Mesenchymal stem cell (in vitro differentiated cells and primary cell): ENCODE measurements at regions not wholly inside any gene's neighbourhood (a gene's known extent, or its start where the extent isn't known, plus 50 kb on each side); places are given as distances from the start of the nearest gene placed in this dataset.
"Not testable (repeated sequence)": the region's sequence is repeated elsewhere in the genome, so short reads cannot be mapped to it uniquely, and the experiment has no call there.

Experiments
- DNase-seq: peaks from one replicate; pipeline ENCODE4 v3.0.0-alpha.2; 2013
- H2AFZ ChIP-seq: one replicate; pipeline ENCODE4 v1.6.1; 2013; ENCODE audit warnings: low read depth, mild to moderate bottlenecking, control low read depth, inconsistent platforms, low read length, moderate library complexity
- H2AK5ac ChIP-seq: 2 replicates; pipeline ENCODE4 v1.6.1; 2013; ENCODE audit warnings: low read length, moderate library complexity, mild to moderate bottlenecking, inconsistent platforms; ENCODE audit not compliant: severe bottlenecking
- H2BK120ac ChIP-seq: one replicate; pipeline ENCODE4 v1.6.1; 2013; ENCODE audit warnings: low read depth, mild to moderate bottlenecking, inconsistent platforms, low read length, moderate library complexity
- H2BK12ac ChIP-seq, 2 experiments: one replicate each; pipeline ENCODE4 v1.6.1; 2013; ENCODE audit warnings: inconsistent platforms in 2 of 2, low read length in 2 of 2, mild to moderate bottlenecking in 2 of 2, moderate library complexity in 2 of 2, control low read depth in 1 of 2
- H2BK15ac ChIP-seq: one replicate; pipeline ENCODE4 v1.6.1; 2013; ENCODE audit warnings: mild to moderate bottlenecking, low read depth, inconsistent platforms; ENCODE audit not compliant: poor library complexity, severe bottlenecking
- H2BK5ac ChIP-seq: 2 replicates; pipeline ENCODE4 v1.6.1; 2013; ENCODE audit warnings: low read depth, mild to moderate bottlenecking, low read length, control low read depth, inconsistent platforms; ENCODE audit not compliant: poor library complexity, severe bottlenecking
- H3K14ac ChIP-seq, 2 experiments: one replicate each; pipeline ENCODE4 v1.6.1; 2013; ENCODE audit warnings: inconsistent platforms in 2 of 2, low read length in 2 of 2, control low read depth in 1 of 2, mild to moderate bottlenecking in 1 of 2, moderate library complexity in 1 of 2
- H3K18ac ChIP-seq, 2 experiments: one replicate each; pipeline ENCODE4 v1.6.1; 2013; ENCODE audit warnings: inconsistent platforms in 2 of 2, low read length in 2 of 2, control low read depth in 1 of 2, low read depth in 1 of 2, mild to moderate bottlenecking in 1 of 2
- H3K23ac ChIP-seq, 2 experiments: one replicate each; pipeline ENCODE4 v1.6.1; 2013; ENCODE audit warnings: inconsistent platforms in 2 of 2, low read length in 2 of 2, mild to moderate bottlenecking in 2 of 2, moderate library complexity in 2 of 2, control low read depth in 1 of 2
- H3K27ac ChIP-seq: 2 replicates; pipeline ENCODE4 v1.5.1; 2013; ENCODE audit warnings: mild to moderate bottlenecking, moderate library complexity, low read length, control low read depth, inconsistent platforms; ENCODE audit not compliant: poor library complexity, severe bottlenecking
- H3K27me3 ChIP-seq, 2 experiments: 2 replicates each; pipeline versions ENCODE4 v1.6.1 to v1.7.0; 2013; ENCODE audit warnings: low read length in 2 of 2, mild to moderate bottlenecking in 2 of 2, moderate library complexity in 2 of 2, control low read depth in 1 of 2, inconsistent platforms in 1 of 2; ENCODE audit not compliant: control insufficient read depth in 1 of 2, insufficient read depth in 1 of 2
- H3K36me3 ChIP-seq, 2 experiments: 2 replicates each; pipeline versions ENCODE4 v1.6.1 to v1.7.0; 2013; ENCODE audit warnings: low read length in 2 of 2, control low read depth in 1 of 2, inconsistent platforms in 1 of 2, low read depth in 1 of 2, mild to moderate bottlenecking in 1 of 2; ENCODE audit not compliant: insufficient read depth in 2 of 2, control insufficient read depth in 1 of 2
- H3K4ac ChIP-seq, 2 experiments: one replicate each; pipeline ENCODE4 v1.6.1; 2013; ENCODE audit warnings: inconsistent platforms in 2 of 2, low read length in 2 of 2, mild to moderate bottlenecking in 2 of 2, moderate library complexity in 2 of 2, control low read depth in 1 of 2, low read depth in 1 of 2
- H3K4me1 ChIP-seq: 2 replicates; pipeline ENCODE4 v1.6.1; 2013; ENCODE audit warnings: low read depth, low read length, control low read depth; ENCODE audit not compliant: control insufficient read depth, insufficient read depth
- H3K4me2 ChIP-seq: 2 replicates; pipeline ENCODE4 v1.6.1; 2013; ENCODE audit warnings: low read length, mild to moderate bottlenecking, inconsistent platforms; ENCODE audit not compliant: poor library complexity, severe bottlenecking
- H3K4me3 ChIP-seq, 2 experiments: 2 replicates each; pipeline versions ENCODE4 v1.5.1 to v1.7.0; 2013; ENCODE audit warnings: low read length in 2 of 2, mild to moderate bottlenecking in 2 of 2, control low read depth in 1 of 2, low read depth in 1 of 2; ENCODE audit not compliant: insufficient read depth in 1 of 2
- H3K79me1 ChIP-seq: replicated peaks from 2 replicates; pipeline ENCODE4 v1.6.1; 2013; ENCODE audit warnings: mild to moderate bottlenecking, control low read depth, low read length, inconsistent platforms; ENCODE audit not compliant: poor library complexity, severe bottlenecking
- H3K9ac ChIP-seq: 2 replicates; pipeline ENCODE4 v1.7.0; 2013; ENCODE audit warnings: mild to moderate bottlenecking, low read length, moderate library complexity
- H3K9me3 ChIP-seq: 2 replicates; pipeline ENCODE4 v1.7.0; 2013; ENCODE audit warnings: mild to moderate bottlenecking, low read length; ENCODE audit not compliant: control insufficient read depth
- H4K8ac ChIP-seq: one replicate; pipeline ENCODE4 v1.6.1; 2013; ENCODE audit warnings: inconsistent platforms, mild to moderate bottlenecking, low read length, moderate library complexity
- H4K91ac ChIP-seq: one replicate; pipeline ENCODE4 v1.6.1; 2013; ENCODE audit warnings: mild to moderate bottlenecking, low read length, inconsistent platforms
- WGBS: methylation state at CpG from one replicate; pipeline ENCODE4 v1.1.7; 2013; ENCODE audit warnings: mixed read lengths; 5-methylcytosine and 5-hydroxymethylcytosine counted together

- not testable (repeated sequence) for H4K8ac ChIP-seq, H4K91ac ChIP-seq, H3K14ac ChIP-seq, H2BK12ac ChIP-seq, H3K27me3 ChIP-seq, H3K9ac ChIP-seq, H3K79me1 ChIP-seq, H3K4me2 ChIP-seq, H3K23ac ChIP-seq, H2BK5ac ChIP-seq, H2BK15ac ChIP-seq, H3K27ac ChIP-seq, H2AFZ ChIP-seq, H3K36me3 ChIP-seq, H2AK5ac ChIP-seq, H3K4me3 ChIP-seq, H3K4me1 ChIP-seq, H2BK120ac ChIP-seq, H3K4ac ChIP-seq, DNase-seq, H3K18ac ChIP-seq
- H3K9me3 ChIP-seq, result peaks cover 16% of the 10 kb centered on the region
- WGBS, result 79% methylated on average over 6 of the region's 6 CpGs
These were observed 236.2 kb downstream of the LMBRD1 start for GRCh38 chr6:69560597-69560996.

GRCh38 chr6:69555088-69555638, 241.6 kb downstream of the LMBRD1 start:
- no peaks in the 10 kb centered on the region for H3K27me3 ChIP-seq
- no peak overlapping the region for H2AFZ ChIP-seq
- peaks cover 8% of the 10 kb centered on the region for H3K9me3 ChIP-seq
- H2AK5ac ChIP-seq, result no peak overlapping the region
- no peak overlapping the region for H3K4ac ChIP-seq
- H3K4me1 ChIP-seq, result no peaks in the 10 kb centered on the region
- no peak overlapping the region for H3K9ac ChIP-seq
- H3K14ac ChIP-seq, result no peak overlapping the region
- no peak overlapping the region for H3K23ac ChIP-seq
- H3K79me1 ChIP-seq, result no peaks in the 10 kb centered on the region
- no peak overlapping the region for H3K4me2 ChIP-seq
- no peaks in the 10 kb centered on the region for H3K36me3 ChIP-seq
- no peak overlapping the region for H2BK5ac ChIP-seq
- H2BK120ac ChIP-seq, result peak overlapping the region; percentile 6
- no peak overlapping the region for H4K8ac ChIP-seq
- no peak overlapping the region for H2BK15ac ChIP-seq
- no peak overlapping the region for H2BK12ac ChIP-seq
- H3K27ac ChIP-seq, result no peak overlapping the region
- DNase-seq, result peak; percentile 8
- H4K91ac ChIP-seq, result no peak overlapping the region
- H3K18ac ChIP-seq, result no peak overlapping the region
- H3K4me3 ChIP-seq, result no peak overlapping the region
- no CpG with 5 or more reads among the region's 2 CpGs for WGBS

DNA sequence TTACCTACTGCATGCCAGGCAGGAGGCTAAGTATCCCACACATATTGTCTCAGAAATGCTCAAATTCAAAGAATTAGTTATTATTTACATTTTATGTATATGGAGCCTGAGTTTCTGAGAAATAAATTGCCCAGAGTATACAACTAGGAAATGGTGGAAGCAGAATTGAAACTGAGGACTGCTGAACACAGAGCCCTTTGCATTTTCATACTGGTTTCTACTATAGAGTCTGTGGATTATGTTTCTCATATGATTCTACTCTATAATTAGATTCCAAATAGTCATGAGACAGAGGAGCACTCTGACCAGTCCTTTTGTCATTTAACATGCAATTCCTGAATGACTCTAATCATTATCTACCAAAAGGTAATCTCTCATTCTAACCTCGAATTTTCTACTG, 254.3 kb downstream of the LMBRD1 start:
- Histone ChIP-seq H3K18ac (no peak overlapping the region), H3K27me3 (peaks cover 0 to 3% of the 10 kb centered on the region in 2 experiments), H3K27ac (no peak overlapping the region), H3K4me2 (no peak overlapping the region), H4K8ac (no peak overlapping the region), H2BK12ac (no peak overlapping the region), H2BK120ac (no peak overlapping the region), H3K23ac (no peak overlapping the region), H2AK5ac (no peak overlapping the region), H2AFZ (no peak overlapping the region), H3K79me1 (no peaks in the 10 kb centered on the region), H3K36me3 (no peaks in the 10 kb centered on the region), H3K4ac (no peak overlapping the region), H3K9me3 (peaks cover 3% of the 10 kb centered on the region), H3K4me1 (no peaks in the 10 kb centered on the region), H2BK5ac (no peak overlapping the region), H3K4me3 (no peak overlapping the region), H3K9ac (no peak overlapping the region), H2BK15ac (no peak overlapping the region), H4K91ac (no peak overlapping the region), H3K14ac (no peak overlapping the region)
- 88% methylated on average over 1 of the region's 1 CpG for WGBS
- DNase-seq, result no peak

DNA sequence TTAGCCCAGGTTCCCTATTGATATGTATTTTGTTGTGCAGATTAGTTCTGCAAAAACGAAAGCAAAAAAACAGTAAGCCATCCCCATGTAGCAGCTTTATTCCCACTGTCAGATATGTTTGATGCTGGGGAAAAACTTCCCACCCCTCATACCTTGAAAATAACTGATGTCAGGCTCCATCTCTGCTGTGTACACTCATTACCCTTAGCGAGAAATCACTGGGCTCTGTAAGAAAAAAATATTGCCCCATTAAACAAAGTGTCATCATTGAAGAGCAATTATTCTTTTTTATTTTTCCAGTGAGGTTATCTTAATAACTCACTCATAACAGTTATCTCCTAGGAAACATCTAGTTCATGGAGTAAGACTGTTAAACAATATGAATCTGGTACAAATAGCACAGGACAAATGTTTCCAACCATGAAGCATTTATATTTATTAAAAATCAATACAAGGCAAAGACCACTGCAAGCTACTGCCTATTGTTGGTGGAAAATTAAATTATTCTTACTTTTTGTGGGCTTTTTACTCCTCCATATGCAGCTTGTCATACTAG, 268.8 kb downstream of the LMBRD1 start:
- 80% methylated on average over 1 of the region's 2 CpGs for WGBS
- no peaks in the 10 kb centered on the region for H3K79me1 ChIP-seq
- no peaks in the 10 kb centered on the region for H3K36me3 ChIP-seq
- DNase-seq, result no peak
- H2AFZ ChIP-seq, result no peak overlapping the region
- H3K14ac ChIP-seq, result no peak overlapping the region
- H2AK5ac ChIP-seq, result no peak overlapping the region
- H4K91ac ChIP-seq, result no peak overlapping the region
- no peak overlapping the region for H2BK15ac ChIP-seq
- H4K8ac ChIP-seq, result no peak overlapping the region
- no peak overlapping the region for H3K27ac ChIP-seq
- H3K18ac ChIP-seq, result no peak overlapping the region
- H3K4me1 ChIP-seq, result no peaks in the 10 kb centered on the region
- no peak overlapping the region for H2BK5ac ChIP-seq
- H3K27me3 ChIP-seq, result no peaks in the 10 kb centered on the region
- no peak overlapping the region for H3K4me2 ChIP-seq
- no peak overlapping the region for H3K4ac ChIP-seq
- H3K23ac ChIP-seq, result no peak overlapping the region
- no peak overlapping the region for H2BK12ac ChIP-seq
- H3K4me3 ChIP-seq, result no peak overlapping the region
- no peaks in the 10 kb centered on the region for H3K9me3 ChIP-seq
- no peak overlapping the region for H2BK120ac ChIP-seq
- no peak overlapping the region for H3K9ac ChIP-seq
